Mesendoderm (in vitro differentiated cells): ENCODE measurements at regions not wholly inside any gene's neighbourhood (a gene's known extent, or its start where the extent isn't known, plus 50 kb on each side); places are given as distances from the start of the nearest gene placed in this dataset.

Source experiments
- DNase-seq: peaks from one replicate; pipeline ENCODE4 v3.0.0; 2013
- H2AK5ac ChIP-seq: 2 replicates; pipeline ENCODE4 v1.6.1; 2013; ENCODE audit warnings: low read length, inconsistent platforms
- H2BK120ac ChIP-seq: 2 replicates; pipeline ENCODE4 v1.6.1; 2013; ENCODE audit warnings: low read depth, mild to moderate bottlenecking, low read length, moderate library complexity, mixed read lengths
- H2BK15ac ChIP-seq: replicated peaks from 2 replicates; pipeline ENCODE4 v1.6.1; 2013; ENCODE audit warnings: low read depth, mild to moderate bottlenecking, moderate library complexity
- H2BK5ac ChIP-seq: 2 replicates; pipeline ENCODE4 v1.6.1; 2013; ENCODE audit warnings: low read length, inconsistent platforms
- H3K18ac ChIP-seq: 2 replicates; pipeline ENCODE4 v1.6.1; 2013; ENCODE audit warnings: mild to moderate bottlenecking, low read length, mixed read lengths
- H3K23ac ChIP-seq: one replicate; pipeline ENCODE4 v1.6.1; 2013; ENCODE audit warnings: low read length
- H3K27ac ChIP-seq: 2 replicates; pipeline ENCODE4 v1.5.1; 2013; ENCODE audit warnings: low read depth, mild to moderate bottlenecking, inconsistent platforms, low read length, moderate library complexity
- H3K27me3 ChIP-seq: 2 replicates; pipeline ENCODE4 v1.6.1; 2013; ENCODE audit warnings: low read length, control low read depth, mild to moderate bottlenecking, inconsistent platforms; ENCODE audit not compliant: insufficient read depth, poor library complexity
- H3K36me3 ChIP-seq: 2 replicates; pipeline ENCODE4 v1.6.1; 2013; ENCODE audit warnings: low read length, inconsistent platforms; ENCODE audit not compliant: control insufficient read depth, insufficient read depth
- H3K4ac ChIP-seq: one replicate; pipeline ENCODE4 v1.6.1; 2013; ENCODE audit warnings: low read depth, mild to moderate bottlenecking, low read length, moderate library complexity
- H3K4me1 ChIP-seq: 2 replicates; pipeline ENCODE4 v1.6.1; 2013; ENCODE audit warnings: low read depth, low read length, inconsistent platforms; ENCODE audit not compliant: control insufficient read depth
- H3K4me2 ChIP-seq: 2 replicates; pipeline ENCODE4 v1.6.1; 2013; ENCODE audit warnings: low read length
- H3K4me3 ChIP-seq: 2 replicates; pipeline ENCODE4 v1.5.1; 2013; ENCODE audit warnings: mild to moderate bottlenecking, low read length
- H3K56ac ChIP-seq: one replicate; pipeline ENCODE4 v1.6.1; 2013; ENCODE audit warnings: low read length
- H3K79me1 ChIP-seq: 2 replicates; pipeline ENCODE4 v1.6.1; 2013; ENCODE audit warnings: low read length, inconsistent platforms
- H3K79me2 ChIP-seq: 2 replicates; pipeline ENCODE4 v1.6.1; 2013; ENCODE audit warnings: mild to moderate bottlenecking, low read length; ENCODE audit not compliant: control insufficient read depth, insufficient read depth
- H3K9ac ChIP-seq: 2 replicates; pipeline ENCODE4 v1.6.1; 2013; ENCODE audit warnings: low read length, inconsistent platforms
- H4K5ac ChIP-seq: one replicate; pipeline ENCODE4 v1.6.1; 2013; ENCODE audit warnings: low read length
- H4K8ac ChIP-seq: one replicate; pipeline ENCODE4 v1.6.1; 2013; ENCODE audit warnings: low read depth, mild to moderate bottlenecking, control low read depth, low read length, moderate library complexity
- WGBS: extraction: QIAGEN DNeasy Blood & Tissue Kit; methylation state at CpG from one replicate; pipeline ENCODE4 v1.1.7; 2013; ENCODE audit warnings: low lambda C conversion rate, missing lambda C conversion rate; ENCODE audit not compliant: insufficient coverage; ENCODE audit errors: extremely low coverage; 5-methylcytosine and 5-hydroxymethylcytosine counted together

DNA sequence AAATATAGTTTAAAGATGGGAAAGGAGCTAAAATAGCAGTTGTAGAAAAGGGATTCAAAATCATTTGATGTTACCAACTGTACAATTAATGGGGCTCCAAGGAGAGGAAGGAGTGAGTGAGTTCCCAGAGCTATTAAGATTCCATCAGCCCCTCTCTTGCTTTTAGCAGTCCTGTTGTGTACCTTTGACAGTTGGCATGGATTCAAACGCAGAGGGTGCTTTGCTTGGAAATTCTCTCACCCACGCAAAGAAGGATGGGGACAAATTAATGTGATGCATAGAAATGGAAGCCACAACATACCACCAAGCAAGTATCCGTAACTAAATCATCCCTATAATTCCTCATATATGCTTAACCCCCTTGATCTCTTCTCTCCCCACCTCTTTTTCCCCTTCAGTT, 461.3 kb downstream of the EBF1 start:
- Histone ChIP-seq H3K36me3 (no peaks in the 10 kb centered on the region), H3K9ac (no peak overlapping the region), H4K5ac (no peak overlapping the region), H3K18ac (no peak overlapping the region), H2BK15ac (no peak overlapping the region), H2BK120ac (no peak overlapping the region), H3K4me2 (no peak overlapping the region), H3K4me3 (no peak overlapping the region), H2AK5ac (no peak overlapping the region), H3K27ac (no peak overlapping the region), H3K27me3 (no peaks in the 10 kb centered on the region), H3K56ac (no peak overlapping the region), H3K79me1 (no peaks in the 10 kb centered on the region), H3K4me1 (no peaks in the 10 kb centered on the region), H3K79me2 (no peaks in the 10 kb centered on the region), H2BK5ac (no peak overlapping the region), H4K8ac (no peak overlapping the region), H3K23ac (no peak overlapping the region), H3K4ac (no peak overlapping the region)
- no CpG with 5 or more reads among the region's 3 CpGs for WGBS
- DNase-seq: no peak

DNA sequence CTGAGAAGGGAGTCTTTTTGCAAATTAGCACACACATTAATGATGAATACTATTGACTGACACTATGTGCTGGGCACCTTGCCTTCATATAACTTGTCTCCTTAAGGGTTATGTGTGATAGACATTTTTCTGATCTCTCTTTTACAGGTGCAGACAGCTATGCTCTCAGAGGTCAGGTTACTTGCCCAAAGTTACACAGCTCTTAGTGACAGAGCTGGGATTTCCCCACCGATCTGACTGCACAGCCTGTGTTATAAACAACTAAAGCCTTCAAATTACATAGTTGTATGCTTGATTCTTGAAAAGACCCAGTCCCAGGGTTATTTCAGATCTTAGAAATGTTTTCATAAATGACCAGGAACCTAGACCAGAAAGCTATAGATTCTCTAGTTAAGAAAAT, 462.7 kb downstream of the EBF1 start:
- Histone ChIP-seq H3K79me2 (no peaks in the 10 kb centered on the region), H2BK15ac (no peak overlapping the region), H2AK5ac (no peak overlapping the region), H3K27ac (no peak overlapping the region), H3K79me1 (no peaks in the 10 kb centered on the region), H4K8ac (no peak overlapping the region), H3K4me1 (no peaks in the 10 kb centered on the region), H2BK120ac (no peak overlapping the region), H3K18ac (no peak overlapping the region), H3K4ac (no peak overlapping the region), H2BK5ac (no peak overlapping the region), H4K5ac (no peak overlapping the region), H3K36me3 (no peaks in the 10 kb centered on the region), H3K4me2 (no peak overlapping the region), H3K23ac (no peak overlapping the region), H3K56ac (no peak overlapping the region), H3K9ac (no peak overlapping the region), H3K27me3 (no peaks in the 10 kb centered on the region), H3K4me3 (no peak overlapping the region)
- DNase-seq: no peak
- WGBS: no CpG with 5 or more reads among the region's 1 CpG

- H2BK120ac ChIP-seq: no peak overlapping the region
- no peak overlapping the region for H3K4me2 ChIP-seq
- H3K36me3 ChIP-seq: no peaks in the 10 kb centered on the region
- H3K27me3 ChIP-seq: no peaks in the 10 kb centered on the region
- no CpG with 5 or more reads among the region's 5 CpGs for WGBS
- no peak overlapping the region for H3K18ac ChIP-seq
- H4K5ac ChIP-seq: no peak overlapping the region
- no peak overlapping the region for H3K23ac ChIP-seq
- H2BK5ac ChIP-seq: no peak overlapping the region
- no peaks in the 10 kb centered on the region for H3K79me1 ChIP-seq
- no peak overlapping the region for H3K9ac ChIP-seq
- peak overlapping the region; percentile 1 for H4K8ac ChIP-seq
- H3K4me3 ChIP-seq: no peak overlapping the region
- H2AK5ac ChIP-seq: no peak overlapping the region
- H3K27ac ChIP-seq: no peak overlapping the region
- H2BK15ac ChIP-seq: no peak overlapping the region
- no peaks in the 10 kb centered on the region for H3K4me1 ChIP-seq
- no peaks in the 10 kb centered on the region for H3K79me2 ChIP-seq
- no peak overlapping the region for H3K4ac ChIP-seq
- H3K56ac ChIP-seq: no peak overlapping the region
- no peak for DNase-seq
Measured at GRCh38 chr5:158635565-158635964, 464.2 kb downstream of the EBF1 start.

GRCh38 chr5:158634714-158635113, 465.0 kb downstream of the EBF1 start:
- Histone ChIP-seq H3K27me3 (no peaks in the 10 kb centered on the region), H2BK5ac (no peak overlapping the region), H3K4me2 (no peak overlapping the region), H3K56ac (no peak overlapping the region), H3K23ac (no peak overlapping the region), H2BK120ac (no peak overlapping the region), H3K27ac (no peak overlapping the region), H4K8ac (no peak overlapping the region), H3K36me3 (no peaks in the 10 kb centered on the region), H3K4me3 (no peak overlapping the region), H4K5ac (no peak overlapping the region), H3K9ac (no peak overlapping the region), H3K79me2 (no peaks in the 10 kb centered on the region), H3K4me1 (no peaks in the 10 kb centered on the region), H3K18ac (no peak overlapping the region), H2BK15ac (no peak overlapping the region), H2AK5ac (no peak overlapping the region), H3K4ac (no peak overlapping the region), H3K79me1 (no peaks in the 10 kb centered on the region)
- no peak for DNase-seq
- no CpG with 5 or more reads among the region's 2 CpGs for whole genome bisulfite sequencing

GRCh38 chr5:158629591-158630312, 470.0 kb downstream of the EBF1 start:
- no peak overlapping the region for H3K4me2 ChIP-seq
- no peaks in the 10 kb centered on the region for H3K79me1 ChIP-seq
- no peak overlapping the region for H3K4ac ChIP-seq
- H4K5ac ChIP-seq: no peak overlapping the region
- H3K18ac ChIP-seq: no peak overlapping the region
- no peak overlapping the region for H4K8ac ChIP-seq
- no peak overlapping the region for H3K23ac ChIP-seq
- DNase-seq: no peak
- H3K36me3 ChIP-seq: no peaks in the 10 kb centered on the region
- H2BK5ac ChIP-seq: no peak overlapping the region
- no peak overlapping the region for H3K9ac ChIP-seq
- H3K27me3 ChIP-seq: no peaks in the 10 kb centered on the region
- no peak overlapping the region for H2AK5ac ChIP-seq
- H2BK120ac ChIP-seq: no peak overlapping the region
- no peaks in the 10 kb centered on the region for H3K79me2 ChIP-seq
- no peaks in the 10 kb centered on the region for H3K4me1 ChIP-seq
- no peak overlapping the region for H2BK15ac ChIP-seq
- no peak overlapping the region for H3K27ac ChIP-seq
- no peak overlapping the region for H3K56ac ChIP-seq
- no peak overlapping the region for H3K4me3 ChIP-seq
- WGBS: no CpG with 5 or more reads among the region's 6 CpGs

DNA sequence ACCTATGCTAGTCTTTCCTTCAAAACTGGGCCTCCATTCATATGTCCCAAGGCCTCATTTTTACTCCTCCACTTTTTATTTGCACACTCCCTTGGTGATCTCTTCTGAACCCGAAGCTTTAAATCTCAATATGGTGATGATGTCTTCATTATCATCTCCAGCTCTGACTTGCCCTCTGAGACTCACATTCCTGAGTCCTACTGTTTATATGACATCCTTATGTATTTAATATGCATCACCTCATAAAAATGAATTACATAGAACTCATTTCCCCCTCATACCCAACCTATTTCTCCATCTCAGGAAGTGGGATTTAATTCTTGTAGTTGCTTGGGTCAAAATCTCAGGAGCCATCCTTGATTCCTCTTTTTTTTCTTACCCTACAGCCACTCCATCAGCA, 473.0 kb downstream of the EBF1 start:
- no peak overlapping the region for H4K5ac ChIP-seq

More for the DNA sequence above, 473.0 kb downstream of the EBF1 start:
- no peaks in the 10 kb centered on the region for H3K27me3 ChIP-seq
- no peak overlapping the region for H4K8ac ChIP-seq
- H3K4me3 ChIP-seq: no peak overlapping the region
- H2BK15ac ChIP-seq: no peak overlapping the region
- H2AK5ac ChIP-seq: no peak overlapping the region
- no peaks in the 10 kb centered on the region for H3K4me1 ChIP-seq
- no peak overlapping the region for H3K4ac ChIP-seq
- no peak overlapping the region for H3K56ac ChIP-seq
- no peak overlapping the region for H2BK5ac ChIP-seq
- H3K79me2 ChIP-seq: no peaks in the 10 kb centered on the region
- no peak for DNase-seq
- H3K4me2 ChIP-seq: no peak overlapping the region
- H2BK120ac ChIP-seq: no peak overlapping the region
- WGBS: no CpG with 5 or more reads among the region's 1 CpG
- no peak overlapping the region for H3K9ac ChIP-seq
- H3K79me1 ChIP-seq: no peaks in the 10 kb centered on the region
- H3K27ac ChIP-seq: no peak overlapping the region
- H3K36me3 ChIP-seq: no peaks in the 10 kb centered on the region
- no peak overlapping the region for H3K18ac ChIP-seq
- no peak overlapping the region for H3K23ac ChIP-seq
